Astrocyte (in vitro differentiated cells and primary cell): ENCODE measurements at regions not wholly inside any gene's neighbourhood (a gene's known extent, or its start where the extent isn't known, plus 50 kb on each side); places are given as distances from the start of the nearest gene placed in this dataset.
A peak's percentile ranks its signal among the peaks of the same experiment; 100 is the strongest.

Source experiments
- DNase-seq: peaks from one replicate; pipeline ENCODE4 v3.0.0-alpha.2; 2010; ENCODE audit warnings: low read depth
- FAIRE-seq: peaks from 2 replicates; lab custom pipeline; 2011; peaks lifted over from hg19 to GRCh38; lab: Jason Lieb, UNC
- H2AFZ ChIP-seq: 2 replicates; pipeline ENCODE4 v1.6.0; 2012; ENCODE audit warnings: low read depth, low read length, inconsistent platforms
- H3K27ac ChIP-seq: 2 replicates; pipeline ENCODE4 v1.5.1; 2011; ENCODE audit warnings: low read depth, low read length, inconsistent platforms
- H3K27me3 ChIP-seq: 2 replicates; pipeline ENCODE4 v1.6.0; 2011; ENCODE audit warnings: low read length, inconsistent platforms; ENCODE audit not compliant: insufficient read depth
- H3K36me3 ChIP-seq: 2 replicates; pipeline ENCODE4 v1.5.1; 2011; ENCODE audit warnings: low read length, inconsistent platforms; ENCODE audit not compliant: insufficient read depth
- H3K4me1 ChIP-seq: 2 replicates; pipeline ENCODE4 v1.5.1; 2011; ENCODE audit warnings: low read length, inconsistent platforms; ENCODE audit not compliant: insufficient read depth
- H3K4me2 ChIP-seq: 2 replicates; pipeline ENCODE4 v1.6.0; 2012; ENCODE audit warnings: low read length, inconsistent platforms
- H3K4me3 ChIP-seq: 2 replicates; pipeline ENCODE4 v1.5.1; 2011; ENCODE audit warnings: low read depth, mild to moderate bottlenecking, low read length, inconsistent platforms; ENCODE audit not compliant: insufficient read depth
- H3K79me2 ChIP-seq: 2 replicates; pipeline ENCODE4 v1.6.0; 2012; ENCODE audit warnings: mild to moderate bottlenecking, low read length, inconsistent platforms; ENCODE audit not compliant: insufficient read depth
- H3K9ac ChIP-seq: 2 replicates; pipeline ENCODE4 v1.6.0; 2012; ENCODE audit warnings: mild to moderate bottlenecking, low read length, inconsistent platforms
- H3K9me3 ChIP-seq: 2 replicates; pipeline ENCODE4 v1.5.1; 2012; ENCODE audit warnings: low read depth, mild to moderate bottlenecking, low read length, inconsistent platforms; ENCODE audit not compliant: insufficient read depth
- H4K20me1 ChIP-seq: 2 replicates; pipeline ENCODE4 v1.6.0; 2012; ENCODE audit warnings: low read length, inconsistent platforms; ENCODE audit not compliant: insufficient read depth
- H3K27ac Mint-ChIP-seq: one replicate; pipeline ENCODE4 v1.8.0; 2021; ENCODE audit warnings: mild to moderate bottlenecking, mixed read lengths; ENCODE audit not compliant: unreplicated experiment
- H3K27me3 Mint-ChIP-seq: one replicate; pipeline ENCODE4 v1.8.0; 2021; ENCODE audit warnings: low read depth, mixed read lengths; ENCODE audit not compliant: unreplicated experiment
- H3K36me3 Mint-ChIP-seq: one replicate; pipeline ENCODE4 v1.8.0; 2021; ENCODE audit warnings: low read depth, mixed read lengths; ENCODE audit not compliant: unreplicated experiment
- H3K4me1 Mint-ChIP-seq: one replicate; pipeline ENCODE4 v1.8.0; 2021; ENCODE audit warnings: low read depth, mixed read lengths; ENCODE audit not compliant: unreplicated experiment
- H3K4me3 Mint-ChIP-seq: one replicate; pipeline ENCODE4 v1.8.0; 2021; ENCODE audit warnings: mild to moderate bottlenecking, moderate library complexity, mixed read lengths; ENCODE audit not compliant: unreplicated experiment
- H3K9me3 Mint-ChIP-seq: one replicate; pipeline ENCODE4 v1.8.0; 2021; ENCODE audit warnings: mild to moderate bottlenecking, mixed read lengths; ENCODE audit not compliant: unreplicated experiment
- EZH2 ChIP-seq: IDR thresholded peaks from 2 replicates; pipeline ENCODE4 v1.6.1; 2012; ENCODE audit warnings: mild to moderate bottlenecking, low read length, inconsistent platforms; ENCODE audit not compliant: insufficient read depth
- TF ChIP-seq, protein P1 (sequence below): IDR thresholded peaks from 2 replicates; pipeline ENCODE4 v1.5.1; 2011; ENCODE audit warnings: low read depth, mild to moderate bottlenecking, inconsistent platforms, low read length, moderate library complexity; ENCODE audit not compliant: insufficient read depth

DNA sequence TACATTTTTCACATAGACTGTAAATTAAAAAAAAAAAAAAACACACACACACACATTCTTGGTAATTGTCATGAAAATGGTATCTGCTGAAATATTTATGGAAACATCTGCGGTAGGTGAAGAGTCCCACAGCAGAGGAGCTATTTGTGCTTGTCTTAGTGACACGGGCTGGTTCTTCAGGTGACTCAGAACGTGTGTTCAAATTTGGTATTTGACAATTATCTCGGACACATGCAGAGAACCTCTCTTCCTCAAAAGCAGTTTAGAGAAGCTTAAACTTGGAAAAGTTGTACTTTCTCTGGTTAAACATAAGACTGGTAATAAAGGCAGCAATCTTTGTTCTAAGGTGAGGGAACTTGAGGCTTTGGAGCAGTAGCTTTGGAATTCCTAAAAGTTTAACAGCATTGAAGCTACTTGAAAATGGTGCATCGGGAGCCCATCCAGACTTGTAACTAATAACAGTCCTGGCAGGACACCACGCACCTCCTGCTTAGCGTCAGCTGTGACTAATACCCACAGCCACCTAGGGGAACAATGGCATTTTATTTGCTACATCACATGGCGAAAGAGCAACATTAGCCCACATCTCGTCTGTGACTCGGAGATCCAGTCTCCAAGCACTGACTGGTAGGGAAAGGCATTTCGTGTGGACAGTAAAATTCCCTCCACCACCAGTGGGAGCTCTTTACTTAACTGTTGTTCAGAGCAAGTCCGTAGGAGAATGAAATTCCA is 1505.1 kb upstream of the SLC10A2 start:
- H3K27me3 Mint-ChIP-seq: no peaks in the 10 kb centered on the region
- H2AFZ ChIP-seq: peak overlapping the region; percentile 27
- H3K79me2 ChIP-seq: no peaks in the 10 kb centered on the region
- TF ChIP-seq, protein P1, sequence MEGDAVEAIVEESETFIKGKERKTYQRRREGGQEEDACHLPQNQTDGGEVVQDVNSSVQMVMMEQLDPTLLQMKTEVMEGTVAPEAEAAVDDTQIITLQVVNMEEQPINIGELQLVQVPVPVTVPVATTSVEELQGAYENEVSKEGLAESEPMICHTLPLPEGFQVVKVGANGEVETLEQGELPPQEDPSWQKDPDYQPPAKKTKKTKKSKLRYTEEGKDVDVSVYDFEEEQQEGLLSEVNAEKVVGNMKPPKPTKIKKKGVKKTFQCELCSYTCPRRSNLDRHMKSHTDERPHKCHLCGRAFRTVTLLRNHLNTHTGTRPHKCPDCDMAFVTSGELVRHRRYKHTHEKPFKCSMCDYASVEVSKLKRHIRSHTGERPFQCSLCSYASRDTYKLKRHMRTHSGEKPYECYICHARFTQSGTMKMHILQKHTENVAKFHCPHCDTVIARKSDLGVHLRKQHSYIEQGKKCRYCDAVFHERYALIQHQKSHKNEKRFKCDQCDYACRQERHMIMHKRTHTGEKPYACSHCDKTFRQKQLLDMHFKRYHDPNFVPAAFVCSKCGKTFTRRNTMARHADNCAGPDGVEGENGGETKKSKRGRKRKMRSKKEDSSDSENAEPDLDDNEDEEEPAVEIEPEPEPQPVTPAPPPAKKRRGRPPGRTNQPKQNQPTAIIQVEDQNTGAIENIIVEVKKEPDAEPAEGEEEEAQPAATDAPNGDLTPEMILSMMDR: peak; percentile 97
- no peak for TF ChIP-seq EZH2
- no peaks in the 10 kb centered on the region for H3K9me3 Mint-ChIP-seq
- H4K20me1 ChIP-seq: no peaks in the 10 kb centered on the region
- H3K4me2 ChIP-seq: peak overlapping the region; percentile 74
- peaks cover 5% of the 10 kb centered on the region for H3K4me1 ChIP-seq
- H3K9me3 ChIP-seq: no peaks in the 10 kb centered on the region
- FAIRE-seq: peak; percentile 92
- peak; percentile 96 for DNase-seq
- H3K4me1 Mint-ChIP-seq: peaks cover 14% of the 10 kb centered on the region
- peak overlapping the region; percentile 79 for H3K27ac ChIP-seq
- H3K4me3 ChIP-seq: no peak overlapping the region
- peak overlapping the region; percentile 84 for H3K27ac Mint-ChIP-seq
- H3K9ac ChIP-seq: peak overlapping the region; percentile 70
- no peak overlapping the region for H3K4me3 Mint-ChIP-seq
- no peaks in the 10 kb centered on the region for H3K36me3 Mint-ChIP-seq
- no peaks in the 10 kb centered on the region for H3K36me3 ChIP-seq
- H3K27me3 ChIP-seq: no peaks in the 10 kb centered on the region

DNA sequence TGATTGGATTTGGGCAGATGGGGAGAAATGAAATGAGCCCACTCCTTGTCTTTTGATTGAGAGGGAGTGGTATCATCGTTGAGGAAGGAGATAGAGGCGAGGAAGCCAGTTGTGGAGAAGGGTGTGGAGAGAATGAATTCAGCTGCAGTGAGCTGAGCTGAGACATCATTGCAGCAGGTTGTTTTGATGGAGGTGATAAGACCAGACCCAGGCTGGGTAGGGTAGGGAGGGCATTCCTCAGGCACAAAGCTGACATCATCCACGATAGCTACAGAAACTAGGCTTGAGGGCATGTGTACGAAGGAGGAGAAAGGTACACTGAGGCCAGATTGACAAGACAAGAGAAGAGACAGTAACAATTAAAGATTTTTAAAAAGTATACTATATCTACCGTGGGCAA is 1500.9 kb upstream of the SLC10A2 start:
- H3K4me3 Mint-ChIP-seq: no peak overlapping the region
- TF ChIP-seq, protein P1: no peak
- TF ChIP-seq EZH2: no peak
- DNase-seq (no peak), FAIRE-seq (no peak)
- peaks cover 5% of the 10 kb centered on the region for H3K4me1 ChIP-seq
- H3K4me1 Mint-ChIP-seq: peaks cover 10% of the 10 kb centered on the region
- H3K36me3 ChIP-seq: no peaks in the 10 kb centered on the region
- no peaks in the 10 kb centered on the region for H3K27me3 Mint-ChIP-seq
- H3K9ac ChIP-seq: no peak overlapping the region
- no peaks in the 10 kb centered on the region for H3K36me3 Mint-ChIP-seq
- H2AFZ ChIP-seq: no peak overlapping the region
- no peak overlapping the region for H3K4me2 ChIP-seq
- no peaks in the 10 kb centered on the region for H3K79me2 ChIP-seq
- no peaks in the 10 kb centered on the region for H4K20me1 ChIP-seq
- H3K27ac ChIP-seq: no peak overlapping the region
- no peaks in the 10 kb centered on the region for H3K9me3 ChIP-seq
- H3K27me3 ChIP-seq: no peaks in the 10 kb centered on the region
- H3K27ac Mint-ChIP-seq: no peak overlapping the region
- no peaks in the 10 kb centered on the region for H3K9me3 Mint-ChIP-seq
- H3K4me3 ChIP-seq: no peak overlapping the region

DNA sequence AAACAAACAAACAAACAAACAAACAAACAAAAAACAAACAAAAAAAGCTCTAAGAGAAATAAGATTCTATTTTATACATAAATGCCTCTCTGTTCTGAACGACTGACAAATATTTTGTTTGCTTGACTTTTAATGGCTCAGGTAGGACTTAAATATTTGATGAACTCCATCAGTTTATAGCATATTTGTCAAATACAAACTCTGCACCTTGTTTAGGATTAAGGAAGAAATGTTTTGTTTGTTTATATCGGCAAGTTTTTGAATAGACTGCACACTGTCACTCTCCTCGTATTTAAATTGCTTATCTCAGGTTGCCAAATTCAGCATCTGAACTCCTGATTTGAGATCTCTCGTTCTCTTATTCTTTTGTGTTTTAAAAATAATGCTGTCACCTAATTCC is 1499.7 kb upstream of the SLC10A2 start:
- H3K36me3 ChIP-seq: no peaks in the 10 kb centered on the region
- no peaks in the 10 kb centered on the region for H3K79me2 ChIP-seq
- H3K4me2 ChIP-seq: no peak overlapping the region
- no peak overlapping the region for H3K9ac ChIP-seq
- no peaks in the 10 kb centered on the region for H4K20me1 ChIP-seq
- no peak for TF ChIP-seq EZH2
- TF ChIP-seq, protein P1: no peak
- Mint-ChIP-seq H3K4me3 (no peak overlapping the region), H3K4me1 (no peaks in the 10 kb centered on the region), H3K36me3 (no peaks in the 10 kb centered on the region), H3K27ac (no peak overlapping the region), H3K9me3 (no peaks in the 10 kb centered on the region), H3K27me3 (no peaks in the 10 kb centered on the region)
- no peak overlapping the region for H2AFZ ChIP-seq
- DNase-seq: no peak
- FAIRE-seq: no peak
- H3K9me3 ChIP-seq: no peaks in the 10 kb centered on the region
- no peak overlapping the region for H3K27ac ChIP-seq
- H3K27me3 ChIP-seq: no peaks in the 10 kb centered on the region
- no peak overlapping the region for H3K4me3 ChIP-seq
- no peaks in the 10 kb centered on the region for H3K4me1 ChIP-seq
